Panc1 (cell line): ENCODE measurements at regions not wholly inside any gene's neighbourhood (a gene's known extent, or its start where the extent isn't known, plus 50 kb on each side); places are given as distances from the start of the nearest gene placed in this dataset.

Source experiments
- CTCF ChIP-seq: fragments of 450-650 bp; IDR thresholded peaks from 2 replicates; pipeline ENCODE4 v1.5.1; 2017; ENCODE audit warnings: mild to moderate bottlenecking
- REST ChIP-seq, 2 experiments: IDR thresholded peaks; 2 replicates each; pipeline ENCODE4 v1.6.1; 2011 to 2012; ENCODE audit warnings: low read depth in 2 of 2, control low read depth in 1 of 2, low read length in 1 of 2, mild to moderate bottlenecking in 1 of 2, moderate library complexity in 1 of 2; ENCODE audit not compliant: insufficient read depth in 1 of 2

- TF ChIP-seq CTCF (peak; percentile 38), REST (IDR thresholded peaks at IDR 0.05; ENCODE audit: insufficient read depth in 1 of 2, low read depth in 2 of 2, low read length in 1 of 2) (no peak)
Measured at GRCh38 chrX:51802917-51803688, 59.9 kb downstream of the GSPT2 start.
